H1 (cell line): ENCODE measurements at regions not wholly inside any gene's neighbourhood (a gene's known extent, or its start where the extent isn't known, plus 50 kb on each side); places are given as distances from the start of the nearest gene placed in this dataset.

Experiments
- CTCF ChIA-PET: fragments of 300-600 bp; sonication (Branson Sonifier 250); formaldehyde crosslinking; loops from one replicate; lab custom pipeline; 2021; ENCODE audit not compliant: partially characterized antibody; lab: Charles Lee
- POLR2A ChIA-PET: fragments of 300-600 bp; sonication (Branson Sonifier 250); formaldehyde crosslinking; loops from one replicate; lab custom pipeline; 2021; ENCODE audit warnings: inconsistent platforms; ENCODE audit not compliant: partially characterized antibody; lab: Charles Lee
- DNase-seq, 2 experiments: peaks; one replicate each; pipeline versions ENCODE4 v3.0.0 to v3.0.0-alpha.2; 2010 to 2022; ENCODE audit warnings: low spot score in 2 of 2, low read depth in 1 of 2, mixed read lengths in 1 of 2
- FAIRE-seq: peaks from 2 replicates; lab custom pipeline; 2011; peaks lifted over from hg19 to GRCh38; lab: Jason Lieb, UNC
- H2AFZ ChIP-seq: 2 replicates; pipeline ENCODE4 v1.8.1; 2012; ENCODE audit warnings: low read length, inconsistent platforms
- H2AK5ac ChIP-seq: 2 replicates; pipeline ENCODE4 v1.6.1; 2013; ENCODE audit warnings: low read depth, low read length
- H2BK120ac ChIP-seq: replicated peaks from 2 replicates; pipeline ENCODE3; 2013; ENCODE audit warnings: low read depth, low read length, inconsistent platforms
- H2BK12ac ChIP-seq: 2 replicates; pipeline ENCODE4 v1.6.1; 2013; ENCODE audit warnings: low read depth, low read length
- H2BK15ac ChIP-seq: 2 replicates; pipeline ENCODE4 v1.6.1; 2013; ENCODE audit warnings: low read length
- H2BK20ac ChIP-seq: 2 replicates; pipeline ENCODE4 v1.6.1; 2013; ENCODE audit warnings: low read length
- H2BK5ac ChIP-seq: 2 replicates; pipeline ENCODE4 v1.6.1; 2013; ENCODE audit warnings: low read depth, low read length
- H3K14ac ChIP-seq: 2 replicates; pipeline ENCODE4 v1.6.1; 2013; ENCODE audit warnings: inconsistent platforms; ENCODE audit not compliant: insufficient read length
- H3K18ac ChIP-seq: 2 replicates; pipeline ENCODE4 v1.6.1; 2013; ENCODE audit warnings: low read length; ENCODE audit errors: extremely low read depth
- H3K23ac ChIP-seq: 2 replicates; pipeline ENCODE4 v1.6.1; 2013; ENCODE audit warnings: inconsistent platforms; ENCODE audit not compliant: insufficient read length
- H3K23me2 ChIP-seq: 2 replicates; pipeline ENCODE4 v1.6.1; 2013; ENCODE audit warnings: low read depth, low read length
- H3K27ac ChIP-seq: 2 replicates; pipeline ENCODE4 v1.6.1; 2011; ENCODE audit warnings: low read depth, low read length, inconsistent platforms
- H3K27me3 ChIP-seq, 4 experiments: replicated peaks in 1 of 4; 1 replicate in 1 of 4; 2 replicates in 3 of 4; pipeline versions ENCODE4 v1.6.1 to v1.8.1; 2011 to 2013; ENCODE audit warnings: low read length in 3 of 4, mild to moderate bottlenecking in 3 of 4, inconsistent platforms in 2 of 4, mixed read lengths in 2 of 4, moderate library complexity in 1 of 4; ENCODE audit not compliant: control insufficient read depth in 3 of 4, insufficient read depth in 3 of 4; ENCODE audit errors: extremely low read depth in 1 of 4
- H3K36me3 ChIP-seq, 4 experiments: 2 replicates each; pipeline versions ENCODE4 v1.6.1 to v1.8.1; 2011 to 2013; ENCODE audit warnings: mild to moderate bottlenecking in 4 of 4, low read length in 3 of 4, moderate library complexity in 2 of 4, control low read depth in 1 of 4, inconsistent platforms in 1 of 4; ENCODE audit not compliant: insufficient read depth in 4 of 4, control insufficient read depth in 2 of 4
- H3K4ac ChIP-seq: replicated peaks from 2 replicates; pipeline ENCODE3; 2013; ENCODE audit warnings: low read length, low read depth, mixed read lengths, inconsistent platforms; ENCODE audit not compliant: insufficient read length
- H3K4me1 ChIP-seq, 4 experiments: replicated peaks in 1 of 4; 1 replicate in 1 of 4; 2 replicates in 3 of 4; pipeline versions ENCODE4 v1.6.1 to v1.8.1; 2011 to 2013; ENCODE audit warnings: low read length in 3 of 4, inconsistent platforms in 2 of 4, mixed read lengths in 1 of 4; ENCODE audit not compliant: insufficient read depth in 4 of 4, control insufficient read depth in 3 of 4
- H3K4me2 ChIP-seq, 2 experiments: 2 replicates each; pipeline versions ENCODE4 v1.6.1 to v1.8.1; 2011 to 2013; ENCODE audit warnings: low read depth in 2 of 2, low read length in 2 of 2, control low read depth in 1 of 2, inconsistent platforms in 1 of 2, mild to moderate bottlenecking in 1 of 2; ENCODE audit not compliant: insufficient read depth in 1 of 2
- H3K4me3 ChIP-seq, 4 experiments: fragments of 200-600, 300-600 bp in 1 of 4; sonication (generic), shearing (Covaris generic), sonication (Bioruptor Twin) in 1 of 4; 2 replicates each; pipeline versions ENCODE4 v1.5.1 to v1.8.1; 2011 to 2016; ENCODE audit warnings: low read length in 4 of 4, low read depth in 3 of 4, control low read depth in 2 of 4, inconsistent platforms in 2 of 4, mild to moderate bottlenecking in 2 of 4, mixed read lengths in 1 of 4, moderate library complexity in 1 of 4; ENCODE audit not compliant: insufficient read depth in 2 of 4; ENCODE audit errors: extremely low read depth in 1 of 4
- H3K56ac ChIP-seq: replicated peaks from 2 replicates; pipeline ENCODE3; 2013; ENCODE audit warnings: low read depth, mild to moderate bottlenecking, mixed read lengths, low read length, inconsistent platforms; ENCODE audit not compliant: insufficient read length
- H3K79me1 ChIP-seq: 2 replicates; pipeline ENCODE4 v1.6.1; 2013; ENCODE audit warnings: low read depth, low read length, control low read depth
- H3K79me2 ChIP-seq, 2 experiments: 2 replicates each; pipeline versions ENCODE4 v1.6.1 to v1.8.1; 2012 to 2013; ENCODE audit warnings: low read length in 2 of 2, mild to moderate bottlenecking in 2 of 2, inconsistent platforms in 1 of 2; ENCODE audit not compliant: insufficient read depth in 2 of 2, control insufficient read depth in 1 of 2
- H3K9ac ChIP-seq, 4 experiments: replicated peaks in 1 of 4; 1 replicate in 1 of 4; 2 replicates in 3 of 4; pipeline versions ENCODE4 v1.6.1 to v1.8.1; 2011 to 2013; ENCODE audit warnings: low read depth in 3 of 4, low read length in 3 of 4, control low read depth in 2 of 4, mild to moderate bottlenecking in 2 of 4, moderate library complexity in 2 of 4, inconsistent platforms in 1 of 4; ENCODE audit errors: extremely low read depth in 1 of 4
- H3K9me3 ChIP-seq, 2 experiments: 2 replicates each; pipeline versions ENCODE4 v1.6.1 to v1.8.1; 2012 to 2013; ENCODE audit warnings: mild to moderate bottlenecking in 2 of 2, moderate library complexity in 2 of 2, control low read depth in 1 of 2, inconsistent platforms in 1 of 2, low read depth in 1 of 2, low read length in 1 of 2, mixed read lengths in 1 of 2; ENCODE audit not compliant: insufficient read depth in 2 of 2
- H4K20me1 ChIP-seq, 2 experiments: replicated peaks in 1 of 2; 2 replicates each; pipeline versions ENCODE3 to v1.8.1; 2011 to 2013; ENCODE audit warnings: inconsistent platforms in 2 of 2, low read length in 2 of 2, mild to moderate bottlenecking in 1 of 2; ENCODE audit not compliant: insufficient read depth in 2 of 2, control insufficient read depth in 1 of 2
- H4K5ac ChIP-seq: 2 replicates; pipeline ENCODE4 v1.6.1; 2013; ENCODE audit warnings: low read length, low read depth, mixed read lengths, inconsistent platforms; ENCODE audit not compliant: insufficient read length
- H4K8ac ChIP-seq: 2 replicates; pipeline ENCODE4 v1.8.0; 2013; ENCODE audit warnings: mild to moderate bottlenecking, moderate library complexity, low read length, inconsistent platforms; ENCODE audit not compliant: insufficient read depth; ENCODE audit errors: extremely low read depth
- H4K91ac ChIP-seq: replicated peaks from 2 replicates; pipeline ENCODE3; 2013; ENCODE audit warnings: low read length, mixed read lengths, inconsistent platforms; ENCODE audit not compliant: insufficient read length
- CREB1 ChIP-seq: IDR thresholded peaks from 2 replicates; pipeline ENCODE4 v1.6.1; 2012; ENCODE audit warnings: inconsistent platforms
- JUN ChIP-seq: IDR thresholded peaks from 2 replicates; pipeline ENCODE4 v1.6.1; 2011; ENCODE audit warnings: low read depth, mild to moderate bottlenecking, improper control_type of control experiment, low read length
- KDM4A ChIP-seq: IDR thresholded peaks from one replicate; pipeline ENCODE4 v1.7.1; 2012; ENCODE audit warnings: low read depth, mild to moderate bottlenecking, moderate library complexity, low read length, inconsistent platforms; ENCODE audit not compliant: severe bottlenecking
- PHF8 ChIP-seq: fragments of 200-600 bp; sonication (generic); conservative IDR thresholded peaks from 2 replicates; pipeline ENCODE4 v1.7.1; 2012; ENCODE audit warnings: low read depth, mild to moderate bottlenecking, inconsistent platforms, low read length, moderate library complexity
- POLR2AphosphoS5 ChIP-seq: IDR thresholded peaks from 2 replicates; pipeline ENCODE4 v1.6.1; 2011; ENCODE audit warnings: low read depth, low read length
- RBBP5 ChIP-seq: IDR thresholded peaks from 2 replicates; pipeline ENCODE4 v1.7.1; 2012; ENCODE audit warnings: low read depth, mild to moderate bottlenecking, inconsistent platforms, low read length, moderate library complexity, borderline replicate concordance
- RFX5 ChIP-seq: IDR thresholded peaks from 2 replicates; pipeline ENCODE4 v1.6.1; 2011; ENCODE audit warnings: low read depth, low read length, improper control_type of control experiment, borderline replicate concordance
- RNF2 ChIP-seq: fragments of 200-900, 300-1000 bp; sonication (generic); IDR thresholded peaks from 2 replicates; pipeline ENCODE4 v1.7.1; 2016; ENCODE audit warnings: borderline replicate concordance, low read depth, mild to moderate bottlenecking, antibody characterized with exemption, low read length; ENCODE audit not compliant: poor library complexity, severe bottlenecking; ENCODE audit errors: missing control alignments
- SIRT6 ChIP-seq: IDR thresholded peaks from one replicate; pipeline ENCODE4 v1.7.1; 2012; ENCODE audit warnings: low read length, inconsistent platforms
- SIX5 ChIP-seq: IDR thresholded peaks from 2 replicates; pipeline ENCODE4 v1.6.1; 2011; ENCODE audit warnings: mild to moderate bottlenecking, low read depth, low read length
- TAF1 ChIP-seq: IDR thresholded peaks from 2 replicates; pipeline ENCODE4 v1.6.1; 2011; ENCODE audit warnings: mild to moderate bottlenecking, low read depth, low read length
- TCF12 ChIP-seq: IDR thresholded peaks from 2 replicates; pipeline ENCODE4 v1.6.1; 2011; ENCODE audit warnings: low read depth, mild to moderate bottlenecking, low read length
- TEAD4 ChIP-seq: IDR thresholded peaks from 2 replicates; pipeline ENCODE4 v1.6.1; 2012; ENCODE audit warnings: low read depth, low read length, inconsistent platforms, mixed read lengths
- WGBS, 2 experiments: shearing (Covaris generic) in 1 of 2; methylation state at CpG; one replicate each; pipeline versions ENCODE4 v1.1.6 to v1.1.7; 2013 to 2015; ENCODE audit warnings: low lambda C conversion rate in 2 of 2, mixed read lengths in 2 of 2, inconsistent platforms in 1 of 2, low coverage in 1 of 2, missing lambda C conversion rate in 1 of 2; ENCODE audit not compliant: insufficient replicate concordance in 2 of 2, insufficient coverage in 1 of 2, insufficient read length in 1 of 2; ENCODE audit errors: extremely low coverage in 1 of 2, missing lambda C conversion rate in 1 of 2; 5-methylcytosine and 5-hydroxymethylcytosine counted together

- Histone ChIP-seq H4K20me1 (no peaks in the 10 kb centered on the region), H2AFZ (peak overlapping the region; percentile 84), H3K14ac (no peak overlapping the region), H2AK5ac (no peak overlapping the region), H3K79me2 (no peaks in the 10 kb centered on the region), H3K23me2 (peaks cover 6% of the 10 kb centered on the region; the same call in 1 of the 2 replicates), H2BK20ac (no peak overlapping the region), H3K9ac (no peak overlapping the region), H2BK12ac (0 out of 2 replicates have a peak overlapping the region, but pooled peaks have one; percentile 42), H3K4ac (no peak overlapping the region), H3K9me3 (no peaks in the 10 kb centered on the region), H3K4me1 (peaks cover 0 to 15% (median 8%) of the 10 kb centered on the region in 4 experiments; a peak in 6 of 7 replicates), H3K18ac (peak overlapping the region; percentile 25; the same call in 1 of the 2 replicates), H4K8ac (no peak overlapping the region; the same call in 1 of the 2 replicates), H3K27ac (no peak overlapping the region), H2BK120ac (no peak overlapping the region), H4K91ac (peak overlapping the region; percentile 29), H3K79me1 (no peaks in the 10 kb centered on the region), H3K4me3 (peak overlapping the region; percentile 45 to 62 (median 59)), H4K5ac (no peak overlapping the region), H3K56ac (no peak overlapping the region), H2BK5ac (no peak overlapping the region; the same call in 1 of the 2 replicates), H3K36me3 (no peaks in the 10 kb centered on the region), H2BK15ac (peak overlapping the region; percentile 53; the same call in 1 of the 2 replicates), H3K23ac (no peak overlapping the region), H3K4me2 (peak overlapping the region; percentile 80 to 86), H3K27me3 (peaks cover 11 to 32% (median 28%) of the 10 kb centered on the region in 4 experiments)
- DNase-seq (peak in 1 of 2 experiments; percentile 72), FAIRE-seq (no peak)
- POLR2A ChIA-PET: interaction anchor here (1.1 kb wide), 1 partner anchor 14 kb away, joined by 3 read pairs; no protein-coding TSS in a partner anchor
- CTCF ChIA-PET: interaction anchor here (1.6 to 2.0 kb wide), 3 partner anchors 9 to 256 kb away, joined by 4 to 5 read pairs (median 4); no protein-coding TSS in a partner anchor
- 3% methylated on average over 37 of the region's 66 CpGs; no CpG with 5 or more reads in 1 of the 2 experiments for WGBS, 2 experiments
- TF ChIP-seq KDM4A (peak; percentile 90), RBBP5 (no peak; the same call in 1 of the 2 replicates), CREB1 (0 out of 2 replicates have a peak, but pooled peaks have one; percentile 11), JUN (no peak), SIX5 (no peak), TCF12 (no peak), TAF1 (no peak), PHF8 (no peak), POLR2AphosphoS5 (no peak), SIRT6 (no peak), RFX5 (no peak), TEAD4 (0 out of 2 replicates have a peak, but pooled peaks have one; percentile 20), RNF2 (no peak)
Measured at GRCh38 chr1:38578271-38578951, 281.2 kb downstream of the RRAGC start.
